ENCODE measurements at regions not wholly inside any gene's neighbourhood (a gene's known extent, or its start where the extent isn't known, plus 50 kb on each side); places are given as distances from the start of the nearest gene placed in this dataset.
"Not testable (repeated sequence)": the region's sequence is repeated elsewhere in the genome, so short reads cannot be mapped to it uniquely, and the experiment has no call there.

DNA sequence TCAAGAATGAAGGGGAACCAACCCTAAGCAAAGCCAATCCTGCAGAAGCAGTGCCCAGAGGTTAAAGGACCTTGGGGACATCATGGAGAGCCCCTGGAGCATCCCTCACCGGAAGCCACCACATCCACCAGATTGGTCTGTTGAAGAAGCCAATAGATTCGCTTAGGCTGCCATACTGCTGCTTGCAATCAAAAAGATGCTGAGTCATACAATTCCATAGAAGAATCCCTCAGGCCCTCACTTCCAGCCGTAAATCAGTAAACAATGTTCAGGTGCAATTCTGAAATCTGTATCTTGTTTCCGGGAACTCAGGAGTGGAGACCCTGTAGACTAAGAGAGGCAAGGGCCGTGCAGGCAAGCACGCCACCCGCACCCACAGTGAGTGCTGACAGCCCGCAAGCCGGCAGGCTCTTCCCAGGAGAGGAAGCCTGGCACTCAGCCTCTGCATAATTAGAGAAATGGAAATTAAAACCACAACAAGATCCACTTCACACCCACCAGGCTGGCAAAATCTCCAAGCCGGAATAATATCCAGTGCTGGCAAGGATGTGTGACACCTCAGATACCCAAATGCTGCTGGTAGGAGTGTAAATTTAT is 156.4 kb upstream of the FOXD4L5 start:
- not testable (repeated sequence) for H3K4me1 Mint-ChIP-seq; H3K4me3 Mint-ChIP-seq; DNase-seq; H3K27me3 Mint-ChIP-seq (ENCODE audit: low read depth in 3 of 3); H3K36me3 Mint-ChIP-seq; H3K27ac Mint-ChIP-seq
- peaks cover 14 to 48% (median 35%) of the 10 kb centered on the region in 6 donors for H3K9me3 Mint-ChIP-seq

DNA sequence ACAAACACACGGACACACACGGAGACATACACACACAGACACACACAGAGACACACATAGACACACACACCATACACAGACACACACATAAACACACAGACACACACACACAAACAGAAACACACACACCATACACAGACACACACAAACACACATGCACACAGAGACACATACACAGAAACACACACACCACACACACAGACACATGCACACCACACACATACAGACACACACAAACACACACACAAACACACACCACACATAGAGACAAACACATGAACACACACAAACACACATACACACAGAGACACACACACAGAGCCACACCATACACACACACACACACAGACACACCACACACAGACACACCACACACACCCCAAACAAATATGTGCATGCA is 152.7 kb upstream of the FOXD4L5 start:
- Mint-ChIP-seq H3K36me3 (peaks cover 4 to 9% (median 4%) of the 10 kb centered on the region in 3 donors), H3K4me3 (no peak overlapping the region), H3K9me3 (peaks cover 20 to 68% (median 45%) of the 10 kb centered on the region in 6 donors), H3K4me1 (peaks cover 0 to 3% of the 10 kb centered on the region in 2 donors), H3K27ac (peak overlapping the region in 1 of 6 donors; percentile 37), H3K27me3 (ENCODE audit: low read depth in 3 of 3) (peaks cover 1 to 3% (median 2%) of the 10 kb centered on the region in 3 donors)
- no peak for DNase-seq

DNA sequence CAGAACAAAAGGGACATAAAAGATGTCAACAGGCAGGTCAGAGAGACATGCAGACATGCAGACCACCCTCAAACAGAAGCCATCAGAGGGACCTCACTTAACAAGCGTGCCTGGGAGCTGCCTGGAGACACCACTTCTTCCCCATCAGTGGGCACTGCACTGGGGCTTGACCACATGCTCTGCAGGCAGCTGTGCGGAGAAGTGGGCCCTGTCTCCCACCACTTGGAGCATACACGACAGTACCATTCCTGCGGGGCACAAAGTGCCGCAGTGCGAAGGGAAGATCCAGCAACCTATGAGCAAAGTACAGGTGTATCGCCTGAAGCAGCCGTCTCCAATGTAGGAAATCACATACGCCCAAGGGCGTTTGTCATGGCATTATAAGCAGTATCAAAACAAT is 150.5 kb upstream of the FOXD4L5 start:
- Mint-ChIP-seq H3K4me3 (no peak overlapping the region), H3K4me1 (peaks cover 0 to 4% of the 10 kb centered on the region in 2 donors), H3K9me3 (peaks cover 28 to 76% (median 55%) of the 10 kb centered on the region in 6 donors), H3K36me3 (peaks cover 4 to 18% (median 8%) of the 10 kb centered on the region in 3 donors), H3K27ac (no peak overlapping the region), H3K27me3 (ENCODE audit: low read depth in 3 of 3) (peaks cover 2 to 6% (median 3%) of the 10 kb centered on the region in 3 donors)
- DNase-seq: no peak

DNA sequence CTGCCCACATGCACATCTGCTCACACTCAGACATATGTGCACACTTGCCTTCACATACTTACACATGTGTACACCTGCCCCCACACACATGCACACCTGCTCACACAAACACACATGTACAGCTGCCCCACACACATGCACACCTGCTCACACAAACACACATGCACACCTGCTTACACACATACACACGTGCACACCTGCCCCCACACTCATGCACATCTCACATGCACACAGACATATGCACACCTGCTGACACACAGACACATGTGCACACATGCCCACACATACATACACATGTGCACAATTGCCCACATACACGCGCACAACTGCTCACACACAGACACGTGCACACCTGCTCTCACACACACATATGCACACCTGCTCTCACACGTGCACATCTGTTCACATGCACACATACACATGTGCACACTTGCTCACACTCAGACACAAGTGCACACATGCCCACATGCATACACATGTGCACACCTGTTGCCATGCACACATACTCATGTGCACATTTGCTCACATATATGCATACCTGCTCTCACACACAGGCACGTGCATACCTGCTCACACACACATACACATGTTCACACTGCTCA is 147.8 kb upstream of the FOXD4L5 start:
- peaks cover 3 to 16% (median 8%) of the 10 kb centered on the region in 3 donors for H3K36me3 Mint-ChIP-seq
- no peak for DNase-seq
- no peak overlapping the region for H3K4me3 Mint-ChIP-seq
- peaks cover 0 to 3% of the 10 kb centered on the region in 2 donors for H3K4me1 Mint-ChIP-seq
- peaks cover 1 to 7% (median 2%) of the 10 kb centered on the region in 3 donors for H3K27me3 Mint-ChIP-seq (ENCODE audit: low read depth in 3 of 3)
- H3K9me3 Mint-ChIP-seq: peaks cover 35 to 60% (median 52%) of the 10 kb centered on the region in 6 donors
- no peak overlapping the region for H3K27ac Mint-ChIP-seq

DNA sequence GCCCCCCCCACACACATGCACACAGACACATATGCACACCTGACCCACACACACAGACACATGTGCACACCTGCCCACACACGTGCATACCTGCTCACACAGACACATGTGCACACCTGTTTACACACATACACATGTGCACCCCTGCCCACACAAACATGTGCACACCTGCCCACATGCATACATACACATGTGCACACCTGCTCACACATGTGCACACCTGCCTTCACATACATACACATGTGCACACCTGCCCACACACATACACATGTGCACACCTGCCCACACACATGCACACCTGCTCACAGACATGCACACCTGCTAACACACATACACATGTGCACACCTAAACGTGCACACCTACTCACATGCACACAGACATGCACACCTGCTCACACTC is 147.0 kb upstream of the FOXD4L5 start:
- Mint-ChIP-seq H3K4me3 (no peak overlapping the region), H3K36me3 (peaks cover 0 to 13% (median 8%) of the 10 kb centered on the region in 3 donors), H3K27ac (no peak overlapping the region), H3K9me3 (peaks cover 33 to 55% (median 48%) of the 10 kb centered on the region in 6 donors), H3K27me3 (ENCODE audit: low read depth in 3 of 3) (peaks cover 1 to 6% (median 2%) of the 10 kb centered on the region in 3 donors), H3K4me1 (peaks cover 0 to 3% of the 10 kb centered on the region in 2 donors)
- no peak for DNase-seq

- Mint-ChIP-seq H3K4me1 (peaks cover 8 to 11% of the 10 kb centered on the region in 2 donors), H3K4me3 (no peak overlapping the region)
These were observed 145.2 kb upstream of the FOXD4L5 start for GRCh38 chr9:65430221-65430620.

DNA sequence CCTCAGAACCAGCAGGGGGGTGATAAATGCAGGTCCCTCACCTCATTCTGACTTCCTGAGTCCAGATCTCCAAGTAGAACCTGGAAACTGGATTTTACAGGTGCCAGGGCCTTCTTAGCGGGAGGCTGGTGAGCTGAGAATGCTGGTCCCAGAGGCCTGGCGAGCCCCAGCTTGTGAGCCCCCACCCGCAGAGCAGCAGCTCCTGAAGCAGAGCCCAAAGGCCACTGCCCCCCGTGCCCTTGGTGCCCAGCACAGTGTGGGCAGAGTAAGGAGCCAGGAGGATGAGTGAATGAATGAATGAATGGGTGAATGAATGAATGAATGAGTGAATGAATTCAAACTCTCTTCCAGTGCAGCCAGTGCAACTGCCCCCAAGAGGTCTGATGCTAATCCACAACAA is 142.4 kb upstream of the FOXD4L5 start:
- peaks cover 0 to 15% (median 6%) of the 10 kb centered on the region in 3 donors for H3K36me3 Mint-ChIP-seq
- not testable (repeated sequence) for H3K4me3 Mint-ChIP-seq; DNase-seq; H3K27me3 Mint-ChIP-seq (ENCODE audit: low read depth in 3 of 3); H3K27ac Mint-ChIP-seq
- peaks cover 31 to 47% (median 38%) of the 10 kb centered on the region in 6 donors for H3K9me3 Mint-ChIP-seq
- H3K4me1 Mint-ChIP-seq: peaks cover 9 to 14% of the 10 kb centered on the region in 2 donors

More at GRCh38 chr9:65430221-65430620, 145.2 kb upstream of the FOXD4L5 start:
- Mint-ChIP-seq H3K27ac (no peak overlapping the region), H3K9me3 (peaks cover 36 to 49% (median 42%) of the 10 kb centered on the region in 6 donors), H3K36me3 (peaks cover 0 to 18% (median 14%) of the 10 kb centered on the region in 3 donors), H3K27me3 (ENCODE audit: low read depth in 3 of 3) (peaks cover 1 to 6% (median 2%) of the 10 kb centered on the region in 3 donors)
- no peak for DNase-seq

- peaks cover 27 to 47% (median 37%) of the 10 kb centered on the region in 6 donors for H3K9me3 Mint-ChIP-seq
- not testable (repeated sequence) for H3K4me3 Mint-ChIP-seq; H3K27ac Mint-ChIP-seq; H3K27me3 Mint-ChIP-seq (ENCODE audit: low read depth in 3 of 3); DNase-seq; H3K36me3 Mint-ChIP-seq
- peaks cover 9 to 11% of the 10 kb centered on the region in 2 donors for H3K4me1 Mint-ChIP-seq
These were observed 141.8 kb upstream of the FOXD4L5 start for GRCh38 chr9:65426813-65427212.

- Mint-ChIP-seq H3K9me3 (peaks cover 29 to 49% (median 41%) of the 10 kb centered on the region in 6 donors), H3K4me1 (peaks cover 9 to 13% of the 10 kb centered on the region in 2 donors)
These were observed 141.2 kb upstream of the FOXD4L5 start for GRCh38 chr9:65426231-65426630.

DNA sequence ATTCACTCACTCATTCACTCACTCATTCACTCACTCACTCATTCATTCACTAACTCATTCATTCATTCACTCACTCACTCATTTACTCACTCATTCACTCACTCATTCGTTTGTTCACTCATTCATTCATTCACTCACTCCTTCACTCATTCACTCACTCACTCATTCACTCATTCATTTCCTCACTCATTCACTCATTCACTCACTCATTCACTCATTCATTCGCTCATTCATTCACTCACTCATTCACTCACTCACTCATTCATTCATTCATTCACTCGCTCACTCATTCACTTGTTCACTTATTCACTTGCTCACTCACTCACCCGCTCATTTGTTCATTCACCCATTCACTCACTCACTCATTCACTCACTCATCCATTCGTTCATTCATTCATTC is 140.2 kb upstream of the FOXD4L5 start:
- peaks cover 28 to 52% (median 40%) of the 10 kb centered on the region in 6 donors for H3K9me3 Mint-ChIP-seq
- H3K36me3 Mint-ChIP-seq: peaks cover 4 to 14% (median 10%) of the 10 kb centered on the region in 3 donors
- H3K27me3 Mint-ChIP-seq (ENCODE audit: low read depth in 3 of 3); DNase-seq: not testable (repeated sequence)
- H3K4me1 Mint-ChIP-seq: peaks cover 9 to 13% of the 10 kb centered on the region in 2 donors
- H3K27ac Mint-ChIP-seq: peak overlapping the region in 2 of 6 donors; percentile 5 to 47
- H3K4me3 Mint-ChIP-seq: peak overlapping the region in 1 of 5 donors; percentile 44

More at GRCh38 chr9:65426231-65426630, 141.2 kb upstream of the FOXD4L5 start:
- DNase-seq: no peak
- H3K27ac Mint-ChIP-seq: no peak overlapping the region
- H3K27me3 Mint-ChIP-seq (ENCODE audit: low read depth in 3 of 3): peaks cover 0 to 5% (median 3%) of the 10 kb centered on the region in 3 donors
- H3K4me3 Mint-ChIP-seq: peak overlapping the region in 1 of 5 donors; percentile 9
- H3K36me3 Mint-ChIP-seq: peaks cover 4 to 12% (median 10%) of the 10 kb centered on the region in 3 donors

- H3K9me3 Mint-ChIP-seq: peaks cover 29 to 54% (median 40%) of the 10 kb centered on the region in 6 donors
- not testable (repeated sequence) for H3K27ac Mint-ChIP-seq; DNase-seq; H3K4me3 Mint-ChIP-seq; H3K27me3 Mint-ChIP-seq (ENCODE audit: low read depth in 3 of 3)
- peaks cover 4 to 14% (median 10%) of the 10 kb centered on the region in 3 donors for H3K36me3 Mint-ChIP-seq
- H3K4me1 Mint-ChIP-seq: peaks cover 9 to 13% of the 10 kb centered on the region in 2 donors
These were observed 139.5 kb upstream of the FOXD4L5 start for GRCh38 chr9:65424437-65424984.

DNA sequence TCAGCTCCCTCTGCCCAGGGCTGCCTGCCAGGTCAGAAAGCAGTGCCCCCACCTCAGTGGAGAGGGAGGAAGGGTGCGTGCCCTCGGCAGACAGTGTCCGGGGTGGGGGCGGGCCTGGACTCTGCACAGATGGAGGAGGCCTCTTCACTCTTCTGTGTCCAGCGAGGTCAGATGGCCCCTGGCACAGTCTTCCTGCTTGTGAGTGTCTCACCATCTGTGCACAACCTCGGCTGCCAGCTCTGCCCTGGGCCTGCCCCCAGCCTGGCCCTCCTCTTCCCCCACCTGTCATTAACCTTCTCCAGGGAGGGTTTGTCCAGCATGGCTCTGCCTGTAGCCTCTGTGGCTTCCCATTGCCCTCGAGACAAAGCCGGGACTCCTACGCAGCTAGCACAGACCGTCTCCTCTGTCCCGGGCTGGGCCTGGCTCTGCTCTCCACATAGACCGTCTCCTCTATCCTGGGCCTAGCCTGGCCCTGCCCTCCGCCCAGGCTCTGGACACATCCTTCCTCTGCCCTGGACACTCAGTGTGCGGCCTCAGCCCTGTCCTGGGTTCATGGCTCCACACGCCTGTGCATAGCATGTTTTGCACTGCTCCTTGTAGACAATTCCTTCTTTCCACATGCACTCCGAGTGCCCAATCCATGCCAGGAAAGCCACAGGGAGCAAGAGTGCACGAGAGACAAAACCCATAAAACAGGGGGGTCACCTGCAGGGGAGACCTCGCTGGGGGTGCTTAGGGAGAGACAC is 138.9 kb upstream of the FOXD4L5 start:
- not testable (repeated sequence) for H3K27me3 Mint-ChIP-seq (ENCODE audit: low read depth in 3 of 3); H3K4me3 Mint-ChIP-seq; DNase-seq; H3K27ac Mint-ChIP-seq
- Mint-ChIP-seq H3K4me1 (peaks cover 14 to 15% of the 10 kb centered on the region in 2 donors), H3K36me3 (peaks cover 4 to 14% (median 10%) of the 10 kb centered on the region in 3 donors), H3K9me3 (peaks cover 27 to 54% (median 40%) of the 10 kb centered on the region in 6 donors)

DNA sequence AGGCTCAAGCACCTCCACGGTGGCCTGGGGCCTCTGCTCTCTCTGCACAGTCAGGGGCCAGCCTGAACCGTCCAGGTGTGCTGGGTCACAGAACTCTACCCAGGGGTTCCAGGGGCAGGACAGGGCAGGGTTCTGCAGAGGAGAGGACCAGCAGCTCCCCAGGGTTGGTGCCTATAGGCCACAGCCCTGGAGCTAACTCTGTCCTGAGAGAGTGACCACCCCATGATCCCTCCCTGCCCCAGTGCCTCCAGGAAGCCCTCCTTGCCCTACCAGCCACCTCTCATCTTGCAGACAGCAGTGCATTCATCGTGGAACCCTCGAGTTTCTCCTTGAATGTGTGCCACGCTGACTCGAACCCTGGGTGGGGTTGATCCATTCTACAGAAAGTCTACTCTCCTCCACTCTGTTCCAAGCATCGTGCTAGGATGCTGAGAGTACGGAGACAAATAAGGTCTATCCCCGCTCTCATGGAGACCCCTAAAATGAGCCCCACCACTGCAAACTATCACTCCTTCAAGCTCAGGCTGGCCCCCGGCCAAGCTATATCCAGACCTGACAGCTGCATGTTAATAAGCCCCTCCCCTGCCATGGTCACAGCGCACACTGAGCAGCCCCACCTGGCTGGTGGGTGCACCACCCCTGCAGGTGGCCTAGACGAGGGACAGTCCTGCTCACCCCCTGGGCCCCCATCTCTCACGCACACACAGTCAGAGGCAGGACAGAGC is 138.1 kb upstream of the FOXD4L5 start:
- not testable (repeated sequence) for DNase-seq; H3K27ac Mint-ChIP-seq; H3K4me3 Mint-ChIP-seq; H3K27me3 Mint-ChIP-seq (ENCODE audit: low read depth in 3 of 3)
- H3K36me3 Mint-ChIP-seq: peaks cover 4 to 14% (median 10%) of the 10 kb centered on the region in 3 donors
- peaks cover 27 to 55% (median 40%) of the 10 kb centered on the region in 6 donors for H3K9me3 Mint-ChIP-seq
- H3K4me1 Mint-ChIP-seq: peaks cover 14 to 15% of the 10 kb centered on the region in 2 donors

All from immature natural killer cell (primary cell).